ENCODE measurements at regions not wholly inside any gene's neighbourhood (a gene's known extent, or its start where the extent isn't known, plus 50 kb on each side); places are given as distances from the start of the nearest gene placed in this dataset.
"Not testable (repeated sequence)": the region's sequence is repeated elsewhere in the genome, so short reads cannot be mapped to it uniquely, and the experiment has no call there.

- no peak for DNase-seq (ENCODE audit: low read depth, low spot score)
These were observed 150.6 kb downstream of the FHIP1A start for GRCh38 chr4:151559595-151559994.

GRCh38 chr4:151561551-151562256, 152.7 kb downstream of the FHIP1A start:
- no peak for DNase-seq (ENCODE audit: low read depth, low spot score)

GRCh38 chr4:151563194-151563593, 154.2 kb downstream of the FHIP1A start:
- no peak for DNase-seq (ENCODE audit: low read depth, low spot score)

- DNase-seq (ENCODE audit: low read depth, low spot score): no peak
These were observed 155.3 kb downstream of the FHIP1A start for GRCh38 chr4:151564321-151564720.

- DNase-seq (ENCODE audit: low read depth, low spot score): no peak
These were observed 156.6 kb downstream of the FHIP1A start for GRCh38 chr4:151565583-151565982.

- DNase-seq (ENCODE audit: low read depth, low spot score): no peak
These were observed 157.1 kb downstream of the FHIP1A start for GRCh38 chr4:151566053-151566452.

GRCh38 chr4:151567056-151567455, 158.1 kb downstream of the FHIP1A start:
- DNase-seq (ENCODE audit: low read depth, low spot score): no peak

GRCh38 chr4:151568966-151569365, 160.0 kb downstream of the FHIP1A start:
- DNase-seq (ENCODE audit: low read depth, low spot score): no peak

GRCh38 chr4:151569650-151570049, 160.7 kb downstream of the FHIP1A start:
- no peak for DNase-seq (ENCODE audit: low read depth, low spot score)

GRCh38 chr4:151573474-151573873, 164.5 kb downstream of the FHIP1A start:
- no peak for DNase-seq (ENCODE audit: low read depth, low spot score)

- DNase-seq (ENCODE audit: low read depth, low spot score): no peak
These were observed 165.0 kb downstream of the FHIP1A start for GRCh38 chr4:151573945-151574344.

GRCh38 chr4:151574968-151575367, 166.0 kb downstream of the FHIP1A start:
- no peak for DNase-seq (ENCODE audit: low read depth, low spot score)

- DNase-seq (ENCODE audit: low read depth, low spot score): no peak
These were observed 166.7 kb downstream of the FHIP1A start for GRCh38 chr4:151575646-151576045.

GRCh38 chr4:151576627-151577026, 167.7 kb downstream of the FHIP1A start:
- DNase-seq (ENCODE audit: low read depth, low spot score): no peak

GRCh38 chr4:151581570-151581969, 172.6 kb downstream of the FHIP1A start:
- no peak for DNase-seq (ENCODE audit: low read depth, low spot score)

- no peak for DNase-seq (ENCODE audit: low read depth, low spot score)
These were observed 173.1 kb downstream of the FHIP1A start for GRCh38 chr4:151582098-151582497.

GRCh38 chr4:151583157-151583914, 174.4 kb downstream of the FHIP1A start:
- no peak for DNase-seq (ENCODE audit: low read depth, low spot score)

GRCh38 chr4:151584101-151584500, 175.1 kb downstream of the FHIP1A start:
- DNase-seq (ENCODE audit: low read depth, low spot score): no peak

- DNase-seq (ENCODE audit: low read depth, low spot score): not testable (repeated sequence)
These were observed 165.2 kb downstream of the GATB start for GRCh38 chr4:151595629-151596028.

GRCh38 chr4:151597691-151598090, 163.1 kb downstream of the GATB start:
- DNase-seq (ENCODE audit: low read depth, low spot score): not testable (repeated sequence)

GRCh38 chr4:151599863-151600262, 160.9 kb downstream of the GATB start:
- no peak for DNase-seq (ENCODE audit: low read depth, low spot score)

- DNase-seq (ENCODE audit: low read depth, low spot score): no peak
These were observed 160.4 kb downstream of the GATB start for GRCh38 chr4:151600432-151600831.

GRCh38 chr4:151603377-151603776, 157.4 kb downstream of the GATB start:
- DNase-seq (ENCODE audit: low read depth, low spot score): no peak

All from iPS DF 19.7 (cell line).